ENCODE measurements at regions not wholly inside any gene's neighbourhood (a gene's known extent, or its start where the extent isn't known, plus 50 kb on each side); places are given as distances from the start of the nearest gene placed in this dataset.

GRCh38 chr3:147937341-147937740 is 528.2 kb downstream of the ZIC1 start:
- TF ChIP-seq CTCF (IDR thresholded peaks at IDR 0.05; ENCODE audit: low read depth, low read length): no peak
- DNase-seq (ENCODE audit: low read depth in 2 of 2): no peak
- H3K4me3 ChIP-seq (replicated peaks in 1 of 2; ENCODE audit: low read depth in 2 of 2, low read length in 2 of 2): no peak overlapping the region

GRCh38 chr3:147937891-147938290 is 528.7 kb downstream of the ZIC1 start:
- TF ChIP-seq CTCF (IDR thresholded peaks at IDR 0.05; ENCODE audit: low read depth, low read length): no peak
- no peak overlapping the region for H3K4me3 ChIP-seq (replicated peaks in 1 of 2; ENCODE audit: low read depth in 2 of 2, low read length in 2 of 2)
- no peak for DNase-seq (ENCODE audit: low read depth in 2 of 2)

- H3K4me3 ChIP-seq (replicated peaks in 1 of 2; ENCODE audit: low read depth in 2 of 2, low read length in 2 of 2): no peak overlapping the region
- TF ChIP-seq CTCF (IDR thresholded peaks at IDR 0.05; ENCODE audit: low read depth, low read length): no peak
- no peak for DNase-seq (ENCODE audit: low read depth in 2 of 2)
Measured at GRCh38 chr3:147939425-147939824, 530.3 kb downstream of the ZIC1 start.

GRCh38 chr3:147939839-147940238 is 530.7 kb downstream of the ZIC1 start:
- no peak overlapping the region for H3K4me3 ChIP-seq (replicated peaks in 1 of 2; ENCODE audit: low read depth in 2 of 2, low read length in 2 of 2)
- no peak for TF ChIP-seq CTCF (IDR thresholded peaks at IDR 0.05; ENCODE audit: low read depth, low read length)
- DNase-seq (ENCODE audit: low read depth in 2 of 2): no peak

GRCh38 chr3:147940405-147941193 is 531.4 kb downstream of the ZIC1 start:
- no peak for DNase-seq (ENCODE audit: low read depth in 2 of 2)
- no peak overlapping the region for H3K4me3 ChIP-seq (replicated peaks in 1 of 2; ENCODE audit: low read depth in 2 of 2, low read length in 2 of 2)
- TF ChIP-seq CTCF (IDR thresholded peaks at IDR 0.05; ENCODE audit: low read depth, low read length): no peak

GRCh38 chr3:147941969-147942368 is 532.8 kb downstream of the ZIC1 start:
- no peak for DNase-seq (ENCODE audit: low read depth in 2 of 2)
- no peak for TF ChIP-seq CTCF (IDR thresholded peaks at IDR 0.05; ENCODE audit: low read depth, low read length)

More at GRCh38 chr3:147941969-147942368, 532.8 kb downstream of the ZIC1 start:
- no peak overlapping the region for H3K4me3 ChIP-seq (replicated peaks in 1 of 2; ENCODE audit: low read depth in 2 of 2, low read length in 2 of 2)
